ACC112 (cell line): ENCODE measurements at regions not wholly inside any gene's neighbourhood (a gene's known extent, or its start where the extent isn't known, plus 50 kb on each side); places are given as distances from the start of the nearest gene placed in this dataset.

ENCODE experiments used
- H2AFZ ChIP-seq: fragments of 200-600 bp; sonication (generic); one replicate; pipeline ENCODE4 v1.6.0; 2017; ENCODE audit warnings: antibody characterized with exemption, low read length; ENCODE audit not compliant: unreplicated experiment
- H3K27ac ChIP-seq: fragments of 200-600 bp; sonication (generic); 2 replicates; pipeline ENCODE4 v1.5.1; 2014; ENCODE audit warnings: low read depth, mild to moderate bottlenecking, antibody characterized with exemption, low read length, moderate library complexity
- H3K27me3 ChIP-seq: fragments of 200-600 bp; sonication (generic); 2 replicates; pipeline ENCODE4 v1.6.1; 2014; ENCODE audit warnings: mild to moderate bottlenecking, antibody characterized with exemption, low read length, moderate library complexity, mixed read lengths; ENCODE audit not compliant: insufficient read depth
- H3K36me3 ChIP-seq: fragments of 200-600 bp; sonication (generic); 2 replicates; pipeline ENCODE4 v1.6.1; 2016; ENCODE audit warnings: mild to moderate bottlenecking, antibody characterized with exemption, low read length, moderate library complexity, mixed read lengths; ENCODE audit not compliant: insufficient read depth
- H3K4me1 ChIP-seq: fragments of 200-600 bp; sonication (generic); one replicate; pipeline ENCODE4 v1.6.1; 2016; ENCODE audit warnings: low read length, mixed read lengths; ENCODE audit not compliant: insufficient read depth, unreplicated experiment, control insufficient read depth
- H3K4me3 ChIP-seq: fragments of 200-600 bp; sonication (generic); 2 replicates; pipeline ENCODE4 v1.5.1; 2014; ENCODE audit warnings: mild to moderate bottlenecking, low read depth, low read length
- H3K79me2 ChIP-seq: fragments of 200-600 bp; sonication (generic); one replicate; pipeline ENCODE4 v1.6.0; 2016; ENCODE audit warnings: low read length; ENCODE audit not compliant: control insufficient read depth, unreplicated experiment, insufficient read depth

- H3K4me1 ChIP-seq = no peaks in the 10 kb centered on the region
- H3K27me3 ChIP-seq = peaks cover 6% of the 10 kb centered on the region; the same call in 1 of the 2 replicates
- H3K27ac ChIP-seq = no peak overlapping the region
- no peak overlapping the region for H2AFZ ChIP-seq
- H3K79me2 ChIP-seq = no peaks in the 10 kb centered on the region
- H3K4me3 ChIP-seq = no peak overlapping the region
- no peaks in the 10 kb centered on the region for H3K36me3 ChIP-seq
These were observed 404.8 kb downstream of the CD109 start for GRCh38 chr6:74100719-74101287.

DNA sequence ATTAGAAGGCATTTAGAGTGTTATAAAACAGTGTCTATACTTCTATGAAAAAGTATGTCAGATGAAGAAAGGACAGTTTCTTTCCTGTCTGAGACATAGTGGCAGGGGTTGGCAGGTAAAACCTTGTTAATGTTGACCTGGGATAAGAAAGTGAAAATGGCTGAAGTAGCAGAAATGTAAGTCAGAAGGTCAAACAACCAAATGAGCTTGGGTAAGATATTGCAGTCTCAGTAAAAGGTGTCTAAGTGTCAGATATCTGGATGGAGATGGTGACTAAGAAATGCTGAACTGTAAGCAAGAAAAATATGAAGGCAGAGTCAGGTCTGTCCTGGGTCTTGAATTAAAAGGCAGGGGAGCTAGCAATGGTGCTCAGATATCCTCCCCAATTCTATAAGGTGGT, 400.3 kb downstream of the CD109 start:
- Histone ChIP-seq H3K27me3 (no peaks in the 10 kb centered on the region), H3K36me3 (no peaks in the 10 kb centered on the region), H3K4me3 (no peak overlapping the region), H3K79me2 (no peaks in the 10 kb centered on the region), H3K27ac (no peak overlapping the region), H2AFZ (no peak overlapping the region), H3K4me1 (no peaks in the 10 kb centered on the region)

DNA sequence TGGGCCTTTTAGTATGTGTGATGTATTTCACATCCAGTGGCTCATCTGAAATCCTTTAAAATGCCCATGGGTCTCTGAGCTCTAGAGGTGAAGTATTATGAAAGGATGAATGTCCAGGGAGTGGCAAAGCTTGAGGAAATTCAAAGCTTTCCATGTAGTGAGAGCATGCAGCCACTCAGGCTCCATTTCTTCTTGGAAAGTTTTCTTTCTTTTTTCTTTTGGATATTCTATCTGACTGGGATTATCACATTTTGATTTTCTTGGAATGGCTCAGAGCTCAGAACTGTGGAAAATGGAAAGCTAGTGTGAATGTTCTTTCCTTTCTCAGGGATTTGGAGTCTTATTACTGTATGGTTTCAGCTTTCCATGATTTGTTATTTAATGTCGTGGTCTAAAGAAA, 397.4 kb downstream of the CD109 start:
- H3K27me3 ChIP-seq = no peaks in the 10 kb centered on the region
- H3K79me2 ChIP-seq = no peaks in the 10 kb centered on the region
- H3K27ac ChIP-seq = no peak overlapping the region
- H3K4me1 ChIP-seq = no peaks in the 10 kb centered on the region
- no peaks in the 10 kb centered on the region for H3K36me3 ChIP-seq
- no peak overlapping the region for H3K4me3 ChIP-seq
- no peak overlapping the region for H2AFZ ChIP-seq

- Histone ChIP-seq H3K27ac (no peak overlapping the region), H3K79me2 (no peaks in the 10 kb centered on the region), H3K4me1 (no peaks in the 10 kb centered on the region), H3K36me3 (no peaks in the 10 kb centered on the region), H3K27me3 (no peaks in the 10 kb centered on the region), H2AFZ (peak overlapping the region; percentile 38), H3K4me3 (no peak overlapping the region)
These were observed 395.8 kb downstream of the CD109 start for GRCh38 chr6:74091794-74092157.

DNA sequence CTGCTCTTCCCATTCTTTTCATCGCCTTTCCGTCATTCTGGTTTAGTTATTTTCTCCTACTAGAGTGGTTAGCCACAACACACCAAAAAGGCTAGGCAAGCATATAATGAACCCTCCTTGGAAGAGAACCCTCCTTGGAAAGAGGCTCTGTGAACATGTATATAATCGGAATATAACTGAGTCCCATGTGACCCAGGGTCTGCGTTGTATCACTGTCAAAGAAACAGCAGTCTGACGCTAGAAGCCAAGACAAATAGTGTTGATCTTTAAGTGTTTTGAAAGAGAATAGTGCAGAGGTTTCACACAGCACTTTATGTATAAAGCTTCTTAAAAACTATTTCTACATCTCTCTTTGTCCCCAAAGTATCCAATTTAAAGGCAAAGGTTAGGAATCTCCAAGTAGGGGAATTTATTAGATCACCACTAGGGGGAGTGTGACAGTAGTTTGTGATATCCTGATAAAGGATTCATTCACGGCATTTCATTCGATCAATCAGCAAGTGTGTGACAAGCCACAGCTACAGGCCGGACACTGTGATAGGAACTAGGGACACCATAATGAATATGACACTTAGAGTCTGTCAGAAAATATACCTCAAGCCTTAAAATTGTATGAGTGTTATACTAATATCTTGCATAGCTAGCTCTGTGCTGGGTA, 395.3 kb downstream of the CD109 start:
- Histone ChIP-seq H3K79me2 (no peaks in the 10 kb centered on the region), H3K4me1 (no peaks in the 10 kb centered on the region), H3K27me3 (no peaks in the 10 kb centered on the region), H3K27ac (no peak overlapping the region), H3K36me3 (no peaks in the 10 kb centered on the region), H2AFZ (peak overlapping the region; percentile 38), H3K4me3 (no peak overlapping the region)

GRCh38 chr6:74087899-74088298, 391.9 kb downstream of the CD109 start:
- no peaks in the 10 kb centered on the region for H3K36me3 ChIP-seq
- H3K4me1 ChIP-seq = no peaks in the 10 kb centered on the region
- H3K27ac ChIP-seq = no peak overlapping the region
- no peak overlapping the region for H2AFZ ChIP-seq
- H3K79me2 ChIP-seq = no peaks in the 10 kb centered on the region
- H3K4me3 ChIP-seq = no peak overlapping the region
- H3K27me3 ChIP-seq = no peaks in the 10 kb centered on the region

GRCh38 chr6:74075896-74076295, 379.9 kb downstream of the CD109 start:
- H2AFZ ChIP-seq = no peak overlapping the region

DNA sequence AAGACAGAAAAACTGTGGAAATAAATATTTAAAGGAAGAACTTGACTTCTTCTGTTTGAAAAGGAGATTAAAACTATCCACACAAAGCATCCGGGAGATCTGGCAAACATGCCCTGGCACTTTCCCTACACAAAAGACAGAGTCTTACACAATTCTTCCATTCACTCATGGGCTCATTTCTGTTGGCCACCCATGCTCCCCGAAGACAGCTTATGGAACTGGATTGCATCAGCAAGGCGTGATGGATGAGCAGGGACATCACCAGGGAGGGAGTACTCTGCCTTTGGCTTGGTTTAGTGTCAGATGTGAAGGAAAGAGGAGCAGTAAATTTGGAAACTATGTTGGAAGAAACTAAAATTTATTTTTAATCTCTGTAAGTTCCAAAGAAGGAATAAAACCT, 379.3 kb downstream of the CD109 start:
- peaks cover 15% of the 10 kb centered on the region for H3K4me1 ChIP-seq
- H3K79me2 ChIP-seq = no peaks in the 10 kb centered on the region
- H2AFZ ChIP-seq = peak overlapping the region; percentile 8
- H3K4me3 ChIP-seq = no peak overlapping the region
- no peak overlapping the region for H3K27ac ChIP-seq
- no peaks in the 10 kb centered on the region for H3K36me3 ChIP-seq
- no peaks in the 10 kb centered on the region; the same call in 1 of the 2 replicates for H3K27me3 ChIP-seq

More at GRCh38 chr6:74075896-74076295, 379.9 kb downstream of the CD109 start:
- Histone ChIP-seq H3K4me1 (peaks cover 15% of the 10 kb centered on the region), H3K79me2 (no peaks in the 10 kb centered on the region), H3K27me3 (no peaks in the 10 kb centered on the region; the same call in 1 of the 2 replicates), H3K36me3 (no peaks in the 10 kb centered on the region), H3K27ac (no peak overlapping the region), H3K4me3 (no peak overlapping the region)

GRCh38 chr6:74074645-74075044, 378.6 kb downstream of the CD109 start:
- peaks cover 15% of the 10 kb centered on the region for H3K4me1 ChIP-seq
- no peaks in the 10 kb centered on the region for H3K79me2 ChIP-seq
- H3K27me3 ChIP-seq = no peaks in the 10 kb centered on the region; the same call in 1 of the 2 replicates
- H2AFZ ChIP-seq = no peak overlapping the region
- no peaks in the 10 kb centered on the region for H3K36me3 ChIP-seq
- no peak overlapping the region for H3K4me3 ChIP-seq
- no peak overlapping the region for H3K27ac ChIP-seq

DNA sequence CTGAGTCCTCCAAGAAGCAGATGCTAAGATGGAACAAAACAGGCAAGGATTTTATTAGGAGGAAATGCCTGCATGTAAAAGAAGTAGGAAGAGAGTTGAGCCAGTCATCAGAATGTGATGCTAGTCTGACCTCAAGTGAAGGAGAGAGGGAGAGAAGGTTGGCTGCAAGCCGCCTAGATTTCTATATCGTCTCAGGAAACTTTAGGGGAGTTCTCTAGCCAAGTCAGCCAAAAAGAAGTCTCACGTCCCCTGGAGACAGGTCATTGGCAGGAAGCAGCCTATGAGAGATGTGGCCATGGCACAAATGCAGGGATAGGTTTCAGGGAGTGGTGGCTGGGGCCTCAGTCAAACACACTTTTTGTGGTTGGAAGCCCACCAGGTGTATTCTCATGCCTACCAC, 378.0 kb downstream of the CD109 start:
- Histone ChIP-seq H3K27ac (peak overlapping the region; percentile 54; the same call in 1 of the 2 replicates), H3K4me3 (no peak overlapping the region), H3K27me3 (no peaks in the 10 kb centered on the region; the same call in 1 of the 2 replicates), H3K36me3 (no peaks in the 10 kb centered on the region), H3K4me1 (peaks cover 15% of the 10 kb centered on the region), H3K79me2 (no peaks in the 10 kb centered on the region), H2AFZ (no peak overlapping the region)

GRCh38 chr6:74073429-74073828, 377.4 kb downstream of the CD109 start:
- peaks cover 15% of the 10 kb centered on the region for H3K4me1 ChIP-seq
- no peaks in the 10 kb centered on the region for H3K36me3 ChIP-seq
- H3K4me3 ChIP-seq = no peak overlapping the region
- no peaks in the 10 kb centered on the region for H3K79me2 ChIP-seq
- H2AFZ ChIP-seq = no peak overlapping the region
- H3K27me3 ChIP-seq = no peaks in the 10 kb centered on the region; the same call in 1 of the 2 replicates
- H3K27ac ChIP-seq = peak overlapping the region; percentile 54; the same call in 1 of the 2 replicates
